Tibial nerve (tissue), 4 donors: ENCODE measurements at regions not wholly inside any gene's neighbourhood (a gene's known extent, or its start where the extent isn't known, plus 50 kb on each side); places are given as distances from the start of the nearest gene placed in this dataset.

Experiments used
- DNase-seq, 2 donors: peaks; one replicate each; pipeline ENCODE4 v3.0.0-alpha.2; 2019; ENCODE audit warnings: low spot score in 2 of 2
- H3K27ac ChIP-seq, 4 donors: fragments of 200-600 bp; sonication (generic) in 3 of 4; one replicate each; pipeline ENCODE4 v1.5.1; 2017 to 2019; ENCODE audit warnings: mild to moderate bottlenecking in 1 of 4
- H3K27me3 ChIP-seq, 2 donors: fragments of 200-600 bp; sonication (generic) in 1 of 2; one replicate each; pipeline versions ENCODE4 v1.5.1 to v1.6.0; 2017 to 2019
- H3K36me3 ChIP-seq, 3 donors: fragments of 200-600 bp; sonication (generic); one replicate each; pipeline ENCODE4 v1.5.1; 2018 to 2019
- H3K4me1 ChIP-seq, 4 donors: fragments of 200-600 bp; sonication (generic) in 3 of 4; one replicate each; pipeline ENCODE4 v1.5.1; 2017 to 2019
- H3K4me3 ChIP-seq, 4 donors: fragments of 200-600 bp; sonication (generic) in 3 of 4; one replicate each; pipeline ENCODE4 v1.5.1; 2017 to 2019; ENCODE audit warnings: mild to moderate bottlenecking in 1 of 4, moderate library complexity in 1 of 4
- H3K9me3 ChIP-seq, 4 donors: fragments of 200-600 bp; sonication (generic) in 3 of 4; one replicate each; pipeline ENCODE4 v1.5.1; 2017 to 2019
- EP300 ChIP-seq, 2 donors: sonication (generic); formaldehyde crosslinking; IDR thresholded peaks; one replicate each; pipeline ENCODE4 v1.6.1; 2017; ENCODE audit warnings: antibody characterized with exemption in 2 of 2, mild to moderate bottlenecking in 1 of 2
- POLR2A ChIP-seq, 2 donors: fragments of 450-650 bp; IDR thresholded peaks; one replicate each; pipeline ENCODE4 v1.6.1; 2017; ENCODE audit warnings: antibody characterized with exemption in 2 of 2, mild to moderate bottlenecking in 2 of 2, moderate library complexity in 2 of 2
- WGBS, 2 donors: methylation state at CpG; one replicate each; pipeline ENCODE4 v1.1.5; 2018; 5-methylcytosine and 5-hydroxymethylcytosine counted together
- TF ChIP-seq, protein P1 (sequence below), 5 experiments: fragments of 200-600 bp in 3 of 5; fragments of 450-650 bp in 2 of 5; sonication (generic) in 3 of 5; IDR thresholded peaks; one replicate each; pipeline ENCODE4 v1.5.1; 2016 to 2019; ENCODE audit warnings: antibody characterized with exemption in 5 of 5, mild to moderate bottlenecking in 3 of 5, moderate library complexity in 2 of 5

DNA sequence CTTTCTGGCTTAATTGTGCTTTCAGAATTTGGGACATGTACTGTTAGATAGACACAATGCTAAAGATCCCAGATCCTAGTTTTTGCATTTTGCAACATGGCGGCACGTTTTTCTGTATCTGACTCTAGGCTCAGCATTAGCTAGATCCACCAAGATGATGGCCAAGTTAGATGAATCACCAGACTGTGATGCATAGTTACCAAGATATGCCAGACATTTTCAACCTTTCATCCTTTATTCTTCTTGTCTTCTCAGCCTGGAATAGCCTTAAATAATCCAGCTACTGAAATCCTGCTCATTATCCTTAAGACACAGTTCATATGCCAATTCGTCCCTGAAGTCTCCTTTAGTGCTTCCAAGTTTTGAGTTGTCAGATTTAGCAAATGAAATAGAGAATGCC lies 144.9 kb upstream of the CRY1 start:
- 82 to 88% methylated on average over 3 of the region's 3 CpGs for WGBS, 2 donors
- Histone ChIP-seq H3K36me3 (no peaks in the 10 kb centered on the region), H3K9me3 (no peaks in the 10 kb centered on the region), H3K27ac (no peak overlapping the region), H3K4me3 (no peak overlapping the region), H3K4me1 (no peaks in the 10 kb centered on the region), H3K27me3 (no peaks in the 10 kb centered on the region)
- TF ChIP-seq POLR2A (IDR thresholded peaks at IDR 0.05) = no peak
- TF ChIP-seq, protein P1, sequence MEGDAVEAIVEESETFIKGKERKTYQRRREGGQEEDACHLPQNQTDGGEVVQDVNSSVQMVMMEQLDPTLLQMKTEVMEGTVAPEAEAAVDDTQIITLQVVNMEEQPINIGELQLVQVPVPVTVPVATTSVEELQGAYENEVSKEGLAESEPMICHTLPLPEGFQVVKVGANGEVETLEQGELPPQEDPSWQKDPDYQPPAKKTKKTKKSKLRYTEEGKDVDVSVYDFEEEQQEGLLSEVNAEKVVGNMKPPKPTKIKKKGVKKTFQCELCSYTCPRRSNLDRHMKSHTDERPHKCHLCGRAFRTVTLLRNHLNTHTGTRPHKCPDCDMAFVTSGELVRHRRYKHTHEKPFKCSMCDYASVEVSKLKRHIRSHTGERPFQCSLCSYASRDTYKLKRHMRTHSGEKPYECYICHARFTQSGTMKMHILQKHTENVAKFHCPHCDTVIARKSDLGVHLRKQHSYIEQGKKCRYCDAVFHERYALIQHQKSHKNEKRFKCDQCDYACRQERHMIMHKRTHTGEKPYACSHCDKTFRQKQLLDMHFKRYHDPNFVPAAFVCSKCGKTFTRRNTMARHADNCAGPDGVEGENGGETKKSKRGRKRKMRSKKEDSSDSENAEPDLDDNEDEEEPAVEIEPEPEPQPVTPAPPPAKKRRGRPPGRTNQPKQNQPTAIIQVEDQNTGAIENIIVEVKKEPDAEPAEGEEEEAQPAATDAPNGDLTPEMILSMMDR (IDR thresholded peaks at IDR 0.05) = no peak
- TF ChIP-seq EP300 (IDR thresholded peaks at IDR 0.05) = no peak
- DNase-seq = no peak

DNA sequence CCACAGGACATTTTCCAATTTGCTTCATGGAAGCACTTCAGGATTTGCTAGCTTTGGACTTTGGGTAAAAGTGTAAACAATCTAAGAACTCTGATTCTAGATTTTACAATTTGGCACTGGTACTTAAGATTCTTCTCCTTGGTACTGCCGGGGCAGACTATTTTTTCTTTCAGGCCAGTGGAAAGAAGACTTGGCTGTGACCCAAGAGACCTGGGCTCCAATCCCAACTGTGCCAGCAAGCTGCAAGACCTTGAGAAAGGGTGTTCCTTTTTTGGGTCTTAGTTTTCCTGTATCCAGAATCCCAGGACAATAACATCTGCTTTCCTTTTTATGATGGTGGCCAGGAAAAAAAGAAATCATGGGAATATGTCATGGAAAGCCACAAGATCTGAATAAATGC lies 148.1 kb upstream of the CRY1 start:
- Histone ChIP-seq H3K27ac (no peak overlapping the region), H3K4me1 (no peaks in the 10 kb centered on the region), H3K36me3 (no peaks in the 10 kb centered on the region), H3K27me3 (no peaks in the 10 kb centered on the region), H3K4me3 (no peak overlapping the region), H3K9me3 (no peaks in the 10 kb centered on the region)
- 43 to 57% methylated on average over 1 of the region's 1 CpG for WGBS, 2 donors
- TF ChIP-seq POLR2A (IDR thresholded peaks at IDR 0.05) (no peak), EP300 (IDR thresholded peaks at IDR 0.05) (no peak)
- TF ChIP-seq, protein P1 (IDR thresholded peaks at IDR 0.05) = no peak
- DNase-seq = no peak

DNA sequence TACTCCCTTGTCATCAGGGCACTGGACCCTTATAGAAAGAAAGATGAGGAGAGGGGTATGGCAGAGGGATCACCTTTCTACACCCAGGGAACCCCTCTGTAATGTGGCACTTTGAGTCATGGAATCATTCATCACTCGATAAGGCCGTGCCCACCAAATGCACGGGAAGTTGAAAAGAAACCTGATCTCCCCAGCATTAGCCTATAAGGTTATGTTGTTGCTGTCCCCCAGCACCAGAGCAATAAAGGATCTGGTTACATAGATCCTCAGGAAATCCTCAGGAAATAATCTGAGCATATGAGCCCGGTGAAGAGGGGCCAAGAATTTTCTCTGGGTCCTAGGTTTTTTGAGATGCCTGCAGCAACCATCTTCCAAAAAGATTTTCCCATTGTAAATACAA lies 148.8 kb upstream of the CRY1 start:
- no peaks in the 10 kb centered on the region for H3K9me3 ChIP-seq
- H3K4me3 ChIP-seq = no peak overlapping the region
- no peak overlapping the region for H3K27ac ChIP-seq
- DNase-seq = no peak
- H3K27me3 ChIP-seq = no peaks in the 10 kb centered on the region
- TF ChIP-seq EP300 (IDR thresholded peaks at IDR 0.05) = no peak
- TF ChIP-seq, protein P1 (IDR thresholded peaks at IDR 0.05) = no peak
- 11 to 29% methylated on average over 4 of the region's 4 CpGs for WGBS, 2 donors
- H3K4me1 ChIP-seq = no peaks in the 10 kb centered on the region
- no peaks in the 10 kb centered on the region for H3K36me3 ChIP-seq

DNA sequence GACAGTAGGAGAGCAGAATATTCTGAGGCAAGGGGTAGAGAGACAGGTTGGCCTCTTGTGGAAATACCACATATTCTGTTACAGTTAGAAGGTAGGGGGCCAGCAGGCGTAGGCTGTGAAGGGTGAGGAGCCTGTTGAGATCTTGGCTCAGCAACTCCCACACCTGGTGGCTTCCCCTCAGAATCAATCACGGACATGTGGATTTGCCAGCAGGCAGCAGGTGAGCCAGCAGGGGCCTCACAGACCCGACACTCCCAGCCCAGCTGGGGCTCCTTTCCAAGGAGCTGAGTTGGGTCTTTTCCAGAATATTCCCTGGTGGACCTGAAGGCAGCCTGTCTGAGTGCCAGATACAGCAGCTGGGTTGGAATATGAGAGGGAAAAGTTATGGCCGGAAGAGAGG lies 150.0 kb upstream of the CRY1 start:
- no peak for TF ChIP-seq EP300 (IDR thresholded peaks at IDR 0.05)
- TF ChIP-seq POLR2A (IDR thresholded peaks at IDR 0.05) = no peak
- TF ChIP-seq, protein P1 (IDR thresholded peaks at IDR 0.05) = no peak

DNA sequence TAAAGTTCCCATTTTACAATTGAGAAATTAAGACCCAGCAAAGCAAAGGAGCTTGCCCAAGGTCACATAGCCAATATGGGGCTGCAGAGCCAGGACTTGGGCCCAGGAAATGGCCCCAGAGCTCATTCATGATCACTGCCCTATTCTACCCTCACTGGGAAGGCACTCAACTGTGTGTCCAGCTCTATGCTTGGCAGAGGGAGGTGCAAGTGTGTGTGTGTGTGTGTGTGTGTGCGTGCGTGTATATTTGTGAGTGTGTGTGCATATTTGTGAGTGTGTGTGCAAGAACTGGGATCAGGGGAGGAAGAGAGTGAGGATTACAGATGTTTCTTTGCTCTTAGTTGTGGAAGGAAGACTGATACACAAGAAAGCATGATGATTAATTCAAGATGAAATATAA lies 151.2 kb upstream of the CRY1 start:
- TF ChIP-seq, protein P1 (IDR thresholded peaks at IDR 0.05) = no peak
- TF ChIP-seq EP300 (IDR thresholded peaks at IDR 0.05) (no peak), POLR2A (IDR thresholded peaks at IDR 0.05) (no peak)
- WGBS, 2 donors = 55 to 76% methylated on average over 2 of the region's 2 CpGs
- Histone ChIP-seq H3K4me1 (no peaks in the 10 kb centered on the region), H3K27me3 (no peaks in the 10 kb centered on the region), H3K4me3 (no peak overlapping the region), H3K9me3 (no peaks in the 10 kb centered on the region), H3K36me3 (no peaks in the 10 kb centered on the region), H3K27ac (no peak overlapping the region)
- DNase-seq = no peak

More for the DNA sequence above, 150.0 kb upstream of the CRY1 start:
- no peak for DNase-seq
- 42 to 58% methylated on average over 4 of the region's 4 CpGs for WGBS, 2 donors
- no peaks in the 10 kb centered on the region for H3K27me3 ChIP-seq
- no peaks in the 10 kb centered on the region for H3K4me1 ChIP-seq
- H3K9me3 ChIP-seq = no peaks in the 10 kb centered on the region
- H3K4me3 ChIP-seq = no peak overlapping the region
- H3K36me3 ChIP-seq = no peaks in the 10 kb centered on the region
- H3K27ac ChIP-seq = no peak overlapping the region
